AG09309 (cell line): ENCODE measurements at regions not wholly inside any gene's neighbourhood (a gene's known extent, or its start where the extent isn't known, plus 50 kb on each side); places are given as distances from the start of the nearest gene placed in this dataset.

ENCODE experiments used
- DNase-seq: peaks from one replicate; pipeline ENCODE4 v3.0.0-alpha.2; 2010; ENCODE audit warnings: low read depth
- H3K4me3 ChIP-seq: 2 replicates; pipeline ENCODE4 v1.5.1; 2011; ENCODE audit warnings: mild to moderate bottlenecking, low read depth, low read length, moderate library complexity; ENCODE audit not compliant: control insufficient read depth
- TF ChIP-seq, protein P1 (sequence below): IDR thresholded peaks from 2 replicates; pipeline ENCODE4 v1.5.1; 2011; ENCODE audit warnings: mild to moderate bottlenecking, low read depth, low read length, inconsistent platforms; ENCODE audit not compliant: insufficient read depth, control insufficient read depth; ENCODE audit errors: missing control alignments

DNA sequence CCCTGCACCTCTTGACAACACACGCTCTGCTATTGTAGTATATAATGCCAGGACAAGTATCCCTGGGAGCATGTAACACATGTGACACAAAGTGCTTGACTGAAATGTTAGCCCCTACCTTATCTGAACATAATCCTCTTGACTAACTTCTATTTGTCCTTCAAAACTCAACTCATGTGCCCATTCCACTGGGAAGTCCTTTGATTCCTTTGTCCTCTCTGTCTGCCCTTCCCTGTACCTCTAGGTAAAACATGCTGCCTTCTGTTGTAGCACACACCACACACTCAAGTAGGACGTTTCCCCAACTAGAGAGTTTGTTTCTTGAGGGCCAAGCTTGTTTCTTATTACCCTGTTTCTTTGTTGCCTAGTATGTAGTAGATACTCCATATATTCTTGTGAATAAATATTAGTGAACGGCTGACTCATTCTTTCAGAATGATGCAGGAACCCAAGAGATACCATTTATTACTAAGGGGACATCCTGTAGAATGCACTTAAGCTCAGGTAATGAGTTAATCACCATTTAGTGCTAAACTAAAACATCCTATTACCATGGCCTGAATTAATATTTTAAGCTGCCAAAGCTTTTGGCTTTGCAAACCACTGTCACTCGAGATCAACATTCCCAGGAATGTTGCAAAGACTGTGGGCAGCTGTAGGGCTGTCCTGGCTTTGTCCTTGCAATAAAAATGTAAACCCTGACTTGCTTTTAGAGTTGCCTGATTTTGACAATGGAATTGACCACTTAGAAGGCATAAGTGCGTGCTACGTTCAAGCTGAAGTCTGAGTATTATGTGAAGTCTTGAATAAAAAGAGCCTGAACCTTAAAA is 313.4 kb downstream of the COG6 start:
- DNase-seq, result no peak
- H3K4me3 ChIP-seq, result no peak overlapping the region
- TF ChIP-seq, protein P1, sequence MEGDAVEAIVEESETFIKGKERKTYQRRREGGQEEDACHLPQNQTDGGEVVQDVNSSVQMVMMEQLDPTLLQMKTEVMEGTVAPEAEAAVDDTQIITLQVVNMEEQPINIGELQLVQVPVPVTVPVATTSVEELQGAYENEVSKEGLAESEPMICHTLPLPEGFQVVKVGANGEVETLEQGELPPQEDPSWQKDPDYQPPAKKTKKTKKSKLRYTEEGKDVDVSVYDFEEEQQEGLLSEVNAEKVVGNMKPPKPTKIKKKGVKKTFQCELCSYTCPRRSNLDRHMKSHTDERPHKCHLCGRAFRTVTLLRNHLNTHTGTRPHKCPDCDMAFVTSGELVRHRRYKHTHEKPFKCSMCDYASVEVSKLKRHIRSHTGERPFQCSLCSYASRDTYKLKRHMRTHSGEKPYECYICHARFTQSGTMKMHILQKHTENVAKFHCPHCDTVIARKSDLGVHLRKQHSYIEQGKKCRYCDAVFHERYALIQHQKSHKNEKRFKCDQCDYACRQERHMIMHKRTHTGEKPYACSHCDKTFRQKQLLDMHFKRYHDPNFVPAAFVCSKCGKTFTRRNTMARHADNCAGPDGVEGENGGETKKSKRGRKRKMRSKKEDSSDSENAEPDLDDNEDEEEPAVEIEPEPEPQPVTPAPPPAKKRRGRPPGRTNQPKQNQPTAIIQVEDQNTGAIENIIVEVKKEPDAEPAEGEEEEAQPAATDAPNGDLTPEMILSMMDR, result no peak

DNA sequence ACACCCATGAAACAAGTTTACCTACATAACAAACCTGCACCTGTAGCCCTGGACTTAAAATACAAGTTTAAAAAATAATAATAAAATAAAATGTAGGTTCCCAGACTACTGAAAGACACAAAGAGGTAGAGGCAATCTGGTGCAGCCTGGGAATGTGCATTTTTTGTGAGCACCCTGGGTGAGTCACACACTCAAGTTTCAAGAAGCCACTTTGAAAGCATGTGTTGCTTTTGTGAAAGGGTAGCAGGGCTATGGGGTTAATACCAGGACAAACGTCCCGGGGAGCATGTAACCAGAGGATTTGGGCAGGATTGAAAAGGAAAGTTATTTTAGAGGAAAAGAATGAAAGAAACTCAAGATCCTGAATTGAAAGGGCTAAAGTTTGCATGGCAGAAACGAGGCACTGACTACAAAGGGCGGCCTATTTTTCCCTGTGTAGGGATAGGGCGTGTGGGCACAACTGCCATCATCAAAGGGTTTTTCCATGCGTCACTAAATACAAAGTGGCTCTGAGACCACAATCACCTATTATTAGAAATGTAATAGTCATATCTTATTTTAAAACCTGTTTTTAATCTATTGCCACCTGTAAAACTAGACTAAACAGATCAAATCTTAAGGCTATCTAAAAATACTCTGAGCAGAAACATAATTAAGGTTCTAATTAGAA is 314.9 kb downstream of the COG6 start:
- H3K4me3 ChIP-seq, result no peak overlapping the region
- DNase-seq, result no peak
- TF ChIP-seq, protein P1, result no peak

DNA sequence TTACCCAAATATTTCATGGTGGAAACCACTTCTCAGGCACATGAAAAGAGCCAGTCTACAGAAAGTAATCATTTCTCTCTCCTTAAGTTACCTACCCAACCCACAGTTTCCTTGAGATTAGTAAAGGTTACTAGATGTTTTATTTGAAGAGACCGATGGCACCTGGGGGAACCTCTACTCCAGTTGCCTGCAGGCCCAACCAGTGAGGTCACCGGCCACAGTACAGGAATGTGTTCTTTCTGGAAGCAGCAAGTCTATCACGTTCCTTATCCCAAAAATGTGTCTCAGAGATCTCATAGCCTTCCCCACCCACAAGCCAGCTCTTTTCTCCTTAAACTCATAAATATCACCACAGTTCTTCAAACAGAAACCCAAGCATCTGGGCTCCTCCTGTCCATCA is 316.1 kb downstream of the COG6 start:
- H3K4me3 ChIP-seq, result no peak overlapping the region
- TF ChIP-seq, protein P1, result no peak
- no peak for DNase-seq

DNA sequence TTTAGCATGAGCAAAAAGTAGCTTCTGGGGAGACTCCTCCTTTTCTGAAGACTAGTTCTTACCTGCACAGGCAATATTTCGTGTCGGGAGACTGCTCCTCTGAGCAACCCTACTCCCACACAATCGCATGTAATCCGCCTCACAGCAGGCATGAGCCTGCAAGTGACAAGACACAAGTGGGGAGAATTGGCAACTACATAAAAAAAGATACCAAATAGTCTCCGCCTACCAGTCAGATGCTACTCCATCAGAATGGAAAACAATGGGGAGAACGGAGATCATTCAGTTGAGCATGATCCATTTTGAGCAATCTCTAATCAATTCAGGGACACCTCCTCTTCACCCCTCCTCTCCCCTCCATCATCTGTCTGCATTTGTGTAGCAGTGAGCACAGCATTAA is 321.0 kb downstream of the COG6 start:
- no peak for DNase-seq

DNA sequence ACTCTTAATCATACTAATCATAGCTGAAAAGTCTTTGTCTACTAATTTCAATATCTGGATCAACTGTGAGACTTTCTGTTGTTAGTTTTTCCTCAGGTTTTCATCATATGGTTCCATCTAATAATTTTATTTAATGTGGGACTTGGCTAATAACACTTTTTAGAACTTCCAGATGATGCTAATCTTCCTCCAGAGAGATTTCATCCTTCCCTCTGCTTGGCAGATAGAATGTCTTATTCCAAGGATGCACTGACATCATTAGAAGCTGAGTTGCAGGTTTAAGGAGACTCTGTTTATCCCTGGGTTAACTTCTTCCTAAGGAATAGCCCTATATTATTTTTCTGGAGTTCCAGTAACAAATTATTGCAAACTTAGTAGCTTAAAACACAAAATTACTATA is 325.6 kb downstream of the COG6 start:
- no peak for DNase-seq
- TF ChIP-seq, protein P1, result no peak
- H3K4me3 ChIP-seq, result no peak overlapping the region

More for the DNA sequence above, 321.0 kb downstream of the COG6 start:
- TF ChIP-seq, protein P1, result no peak
- no peak overlapping the region for H3K4me3 ChIP-seq

DNA sequence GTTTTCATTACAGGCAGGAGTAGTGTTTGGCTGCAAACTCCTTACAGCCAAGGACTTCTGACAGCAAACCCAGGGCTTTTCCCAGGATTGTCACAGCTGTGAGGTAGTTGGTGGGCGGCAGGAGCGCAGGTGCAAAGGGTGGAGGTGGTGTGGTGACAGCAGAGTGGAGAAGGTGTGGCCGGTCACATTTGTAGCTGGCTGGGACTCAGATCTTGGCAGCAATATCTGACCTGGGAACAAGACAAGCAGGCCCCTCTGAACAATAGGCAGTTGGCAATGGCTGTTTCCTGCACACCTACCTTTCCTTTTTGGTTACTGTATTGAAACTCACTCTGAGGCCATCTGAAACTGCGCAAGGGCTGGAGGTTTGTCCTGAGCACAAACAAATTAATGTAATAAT is 327.3 kb downstream of the COG6 start:
- H3K4me3 ChIP-seq, result no peak overlapping the region
- TF ChIP-seq, protein P1, result no peak
- no peak for DNase-seq

DNA sequence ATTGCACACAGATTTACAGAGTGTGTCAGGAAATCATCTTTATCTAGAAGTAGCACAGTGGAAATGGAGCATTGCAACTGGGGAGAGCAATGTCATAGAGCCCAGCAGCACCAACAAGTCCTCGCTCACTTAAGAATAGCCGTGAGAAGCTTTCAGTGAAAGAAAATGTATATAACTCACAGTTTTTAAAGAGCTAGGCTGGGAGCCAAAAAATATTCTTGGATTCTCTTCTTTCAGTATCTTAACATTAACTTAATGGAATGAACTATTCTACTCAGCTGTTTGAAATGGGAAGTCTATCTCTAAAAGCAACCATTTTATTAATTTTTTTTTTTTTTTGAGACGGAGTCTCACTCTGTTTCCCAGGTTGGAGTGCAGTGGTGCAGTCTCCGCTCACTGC is 329.6 kb downstream of the COG6 start:
- TF ChIP-seq, protein P1, result no peak
- no peak for DNase-seq
- H3K4me3 ChIP-seq, result no peak overlapping the region
